SK-N-SH (cell line): ENCODE measurements at regions not wholly inside any gene's neighbourhood (a gene's known extent, or its start where the extent isn't known, plus 50 kb on each side); places are given as distances from the start of the nearest gene placed in this dataset.
"Not testable (repeated sequence)": the region's sequence is repeated elsewhere in the genome, so short reads cannot be mapped to it uniquely, and the experiment has no call there.

Source experiments
- CTCF ChIA-PET: fragments of 300-600, 350-600 bp; formaldehyde crosslinking; extraction: SDS; loops from one replicate; lab custom pipeline; 2021; lab: Yijun Ruan, JAX
- POLR2A ChIA-PET: fragments of 350-600 bp; sonication (Branson Sonifier 250); formaldehyde crosslinking; extraction: SDS; loops from one replicate; lab custom pipeline; 2020; ENCODE audit warnings: antibody characterized with exemption, inconsistent platforms; lab: Yijun Ruan, JAX
- DNase-seq: peaks from one replicate; pipeline ENCODE4 v3.0.0; 2012
- H2AFZ ChIP-seq: fragments of 200-600 bp; sonication (generic); 2 replicates; pipeline ENCODE4 v1.8.1; 2016; ENCODE audit warnings: antibody characterized with exemption, mild to moderate bottlenecking, low read depth
- H3F3A ChIP-seq: fragments of 200-600 bp; sonication (generic); replicated peaks from 2 replicates; pipeline ENCODE3; 2016; ENCODE audit warnings: antibody characterized with exemption, mild to moderate bottlenecking; ENCODE audit not compliant: insufficient read depth
- H3K27ac ChIP-seq, 2 experiments: fragments of 200-500 bp in 1 of 2; fragments of 200-600 bp in 1 of 2; sonication (Bioruptor generic) in 1 of 2; sonication (generic), shearing (Covaris generic) in 1 of 2; 2 replicates each; pipeline versions ENCODE4 v1.5.1 to v1.6.1; 2014 to 2016; ENCODE audit warnings: low read depth in 2 of 2, inconsistent platforms in 1 of 2, low read length in 1 of 2, mild to moderate bottlenecking in 1 of 2, mixed read lengths in 1 of 2
- H3K27me3 ChIP-seq: fragments of 200-600 bp; sonication (generic), shearing (Covaris generic); 2 replicates; pipeline ENCODE4 v1.6.1; 2016; ENCODE audit warnings: mixed run types; ENCODE audit not compliant: insufficient read depth
- H3K36me3 ChIP-seq, 2 experiments: fragments of 200-500 bp in 1 of 2; fragments of 200-600 bp in 1 of 2; sonication (Bioruptor generic) in 1 of 2; sonication (generic) in 1 of 2; replicated peaks in 1 of 2; 2 replicates each; pipeline versions ENCODE3 to v1.5.1; 2014 to 2016; ENCODE audit warnings: low read length in 1 of 2, mild to moderate bottlenecking in 1 of 2; ENCODE audit not compliant: insufficient read depth in 2 of 2, control insufficient read depth in 1 of 2
- H3K4me1 ChIP-seq, 2 experiments: fragments of 200-500 bp in 1 of 2; fragments of 200-600 bp in 1 of 2; sonication (Bioruptor generic) in 1 of 2; sonication (generic), shearing (Covaris generic) in 1 of 2; 2 replicates each; pipeline versions ENCODE4 v1.5.1 to v1.6.1; 2014 to 2016; ENCODE audit warnings: low read depth in 1 of 2, low read length in 1 of 2, mixed run types in 1 of 2; ENCODE audit not compliant: insufficient read depth in 2 of 2, control insufficient read depth in 1 of 2
- H3K4me2 ChIP-seq: fragments of 200-600 bp; sonication (generic), shearing (Covaris generic); 2 replicates; pipeline ENCODE4 v1.6.1; 2017; ENCODE audit warnings: mixed run types
- H3K4me3 ChIP-seq, 2 experiments: fragments of 200-500 bp in 1 of 2; fragments of 200-600 bp in 1 of 2; sonication (Bioruptor generic) in 1 of 2; sonication (generic), shearing (Covaris generic) in 1 of 2; 2 replicates each; pipeline versions ENCODE4 v1.5.1 to v1.8.1; 2014 to 2016; ENCODE audit warnings: low read depth in 2 of 2, inconsistent platforms in 1 of 2, low read length in 1 of 2, mild to moderate bottlenecking in 1 of 2, mixed read lengths in 1 of 2, moderate library complexity in 1 of 2
- H3K79me2 ChIP-seq: fragments of 200-600 bp; sonication (generic); 2 replicates; pipeline ENCODE4 v1.8.1; 2017; ENCODE audit warnings: mild to moderate bottlenecking; ENCODE audit not compliant: insufficient read depth
- H3K9ac ChIP-seq: fragments of 200-600 bp; sonication (generic); 2 replicates; pipeline ENCODE4 v1.6.1; 2017; ENCODE audit warnings: mixed run types
- H3K9me2 ChIP-seq: fragments of 200-600 bp; sonication (generic); 2 replicates; pipeline ENCODE4 v1.6.1; 2017; ENCODE audit warnings: mixed run types
- H3K9me3 ChIP-seq: fragments of 200-600 bp; sonication (generic); 2 replicates; pipeline ENCODE4 v1.6.1; 2017; ENCODE audit warnings: mixed run types, mild to moderate bottlenecking, moderate library complexity
- H4K20me1 ChIP-seq: fragments of 200-600 bp; sonication (generic); 2 replicates; pipeline ENCODE4 v1.6.1; 2017; ENCODE audit warnings: mild to moderate bottlenecking, mixed run types; ENCODE audit not compliant: insufficient read depth
- CTCF ChIP-seq: fragments of 200-600 bp; sonication (generic); IDR thresholded peaks from 2 replicates; pipeline ENCODE4 v1.6.1; 2017; ENCODE audit warnings: antibody characterized with exemption, mild to moderate bottlenecking, moderate library complexity
- GABPA ChIP-seq: IDR thresholded peaks from 2 replicates; pipeline ENCODE4 v1.4.0; 2012; ENCODE audit warnings: low read depth, mild to moderate bottlenecking
- MEF2A ChIP-seq: IDR thresholded peaks from 2 replicates; pipeline ENCODE4 v1.4.0; 2012; ENCODE audit warnings: low read depth, borderline replicate concordance
- POLR2AphosphoS5 ChIP-seq: IDR thresholded peaks from 2 replicates; pipeline ENCODE4 v1.6.1; 2012; ENCODE audit warnings: low read depth, low read length
- SMC3 ChIP-seq: IDR thresholded peaks from 2 replicates; pipeline ENCODE4 v1.6.1; 2012; ENCODE audit warnings: low read depth, low read length, improper control_type of control experiment
- ZBTB33 ChIP-seq: IDR thresholded peaks from 2 replicates; pipeline ENCODE4 v1.4.0; 2012; ENCODE audit warnings: low read depth, borderline replicate concordance
- WGBS: methylation state at CpG from one replicate; pipeline ENCODE4 v1.1.6; 2017; ENCODE audit warnings: low lambda C conversion rate; 5-methylcytosine and 5-hydroxymethylcytosine counted together
- TF ChIP-seq, protein P1 (sequence below): IDR thresholded peaks from 2 replicates; pipeline ENCODE4 v1.6.1; 2012; ENCODE audit warnings: mild to moderate bottlenecking, low read depth, low read length, moderate library complexity

DNA sequence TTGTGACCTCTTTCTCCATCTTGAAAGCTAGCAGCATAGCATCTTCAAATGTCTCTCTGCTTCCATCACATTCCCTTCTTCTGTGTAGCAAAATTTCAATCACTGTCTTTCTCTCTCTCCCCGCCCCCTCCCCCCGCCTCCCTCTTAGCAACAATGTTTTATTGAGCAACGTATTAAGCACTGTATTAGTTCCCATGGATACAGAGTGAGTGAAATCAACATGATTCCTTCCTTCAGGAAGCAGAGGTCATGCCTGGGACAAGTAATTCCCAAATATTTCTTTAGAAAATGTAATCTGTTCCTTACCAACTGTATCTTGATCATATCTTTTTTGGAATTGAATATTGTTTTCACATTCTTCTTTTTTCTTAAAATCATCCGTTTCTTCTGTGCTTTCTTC is 373.7 kb upstream of the NECTIN3 start:
- WGBS: 64% methylated on average over 4 of the region's 4 CpGs
- Histone ChIP-seq H3K36me3 (no peaks in the 10 kb centered on the region), H3K27ac (no peak overlapping the region), H3K27me3 (no peaks in the 10 kb centered on the region), H3K4me1 (no peaks in the 10 kb centered on the region), H3K9me3 (no peaks in the 10 kb centered on the region), H3K9ac (no peak overlapping the region), H2AFZ (no peak overlapping the region), H3K79me2 (no peaks in the 10 kb centered on the region), H3K9me2 (no peaks in the 10 kb centered on the region), H3F3A (no peaks in the 10 kb centered on the region), H4K20me1 (no peaks in the 10 kb centered on the region), H3K4me3 (no peak overlapping the region), H3K4me2 (no peak overlapping the region)
- TF ChIP-seq, protein P1, sequence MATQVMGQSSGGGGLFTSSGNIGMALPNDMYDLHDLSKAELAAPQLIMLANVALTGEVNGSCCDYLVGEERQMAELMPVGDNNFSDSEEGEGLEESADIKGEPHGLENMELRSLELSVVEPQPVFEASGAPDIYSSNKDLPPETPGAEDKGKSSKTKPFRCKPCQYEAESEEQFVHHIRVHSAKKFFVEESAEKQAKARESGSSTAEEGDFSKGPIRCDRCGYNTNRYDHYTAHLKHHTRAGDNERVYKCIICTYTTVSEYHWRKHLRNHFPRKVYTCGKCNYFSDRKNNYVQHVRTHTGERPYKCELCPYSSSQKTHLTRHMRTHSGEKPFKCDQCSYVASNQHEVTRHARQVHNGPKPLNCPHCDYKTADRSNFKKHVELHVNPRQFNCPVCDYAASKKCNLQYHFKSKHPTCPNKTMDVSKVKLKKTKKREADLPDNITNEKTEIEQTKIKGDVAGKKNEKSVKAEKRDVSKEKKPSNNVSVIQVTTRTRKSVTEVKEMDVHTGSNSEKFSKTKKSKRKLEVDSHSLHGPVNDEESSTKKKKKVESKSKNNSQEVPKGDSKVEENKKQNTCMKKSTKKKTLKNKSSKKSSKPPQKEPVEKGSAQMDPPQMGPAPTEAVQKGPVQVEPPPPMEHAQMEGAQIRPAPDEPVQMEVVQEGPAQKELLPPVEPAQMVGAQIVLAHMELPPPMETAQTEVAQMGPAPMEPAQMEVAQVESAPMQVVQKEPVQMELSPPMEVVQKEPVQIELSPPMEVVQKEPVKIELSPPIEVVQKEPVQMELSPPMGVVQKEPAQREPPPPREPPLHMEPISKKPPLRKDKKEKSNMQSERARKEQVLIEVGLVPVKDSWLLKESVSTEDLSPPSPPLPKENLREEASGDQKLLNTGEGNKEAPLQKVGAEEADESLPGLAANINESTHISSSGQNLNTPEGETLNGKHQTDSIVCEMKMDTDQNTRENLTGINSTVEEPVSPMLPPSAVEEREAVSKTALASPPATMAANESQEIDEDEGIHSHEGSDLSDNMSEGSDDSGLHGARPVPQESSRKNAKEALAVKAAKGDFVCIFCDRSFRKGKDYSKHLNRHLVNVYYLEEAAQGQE: no peak
- TF ChIP-seq SMC3 (no peak), ZBTB33 (no peak), POLR2AphosphoS5 (no peak), CTCF (no peak), MEF2A (no peak), GABPA (no peak)
- DNase-seq: no peak
- ChIA-PET POLR2A (no interaction called here), CTCF (no interaction called here)

GRCh38 chr3:110704332-110704731 is 367.3 kb upstream of the NECTIN3 start:
- H3K9ac ChIP-seq, CTCF ChIA-PET, H3K79me2 ChIP-seq, H3K4me2 ChIP-seq, H2AFZ ChIP-seq, POLR2A ChIA-PET, H3K27ac ChIP-seq, H3K9me2 ChIP-seq, DNase-seq, H4K20me1 ChIP-seq, H3F3A ChIP-seq, H3K4me1 ChIP-seq, H3K4me3 ChIP-seq, H3K36me3 ChIP-seq, H3K27me3 ChIP-seq, H3K9me3 ChIP-seq: not testable (repeated sequence)
